RWPE1 (cell line): ENCODE measurements at regions not wholly inside any gene's neighbourhood (a gene's known extent, or its start where the extent isn't known, plus 50 kb on each side); places are given as distances from the start of the nearest gene placed in this dataset.

ENCODE experiments used
- CTCF ChIA-PET: fragments of 350-600 bp; sonication (Branson Sonifier 250); formaldehyde crosslinking; extraction: SDS; loops from one replicate; lab custom pipeline; 2021; lab: Yijun Ruan, JAX
- POLR2A ChIA-PET: fragments of 400-600 bp; formaldehyde crosslinking; extraction: SDS; loops from one replicate; lab custom pipeline; 2020; ENCODE audit warnings: antibody characterized with exemption; ENCODE audit not compliant: low non-redundant PET; lab: Yijun Ruan, JAX
- DNase-seq: peaks from one replicate; pipeline ENCODE4 v3.0.0; 2012; ENCODE audit warnings: low spot score
- H3K27ac ChIP-seq: fragments of 450-650 bp; 2 replicates; pipeline ENCODE4 v1.5.1; 2017
- TF ChIP-seq, protein P1 (sequence below): fragments of 450-650 bp; conservative IDR thresholded peaks from 2 replicates; pipeline ENCODE4 v1.5.1; 2017; ENCODE audit warnings: low read depth, mild to moderate bottlenecking

- DNase-seq, result no peak
- ChIA-PET POLR2A (no interaction called here), CTCF (no interaction called here)
- TF ChIP-seq, protein P1, sequence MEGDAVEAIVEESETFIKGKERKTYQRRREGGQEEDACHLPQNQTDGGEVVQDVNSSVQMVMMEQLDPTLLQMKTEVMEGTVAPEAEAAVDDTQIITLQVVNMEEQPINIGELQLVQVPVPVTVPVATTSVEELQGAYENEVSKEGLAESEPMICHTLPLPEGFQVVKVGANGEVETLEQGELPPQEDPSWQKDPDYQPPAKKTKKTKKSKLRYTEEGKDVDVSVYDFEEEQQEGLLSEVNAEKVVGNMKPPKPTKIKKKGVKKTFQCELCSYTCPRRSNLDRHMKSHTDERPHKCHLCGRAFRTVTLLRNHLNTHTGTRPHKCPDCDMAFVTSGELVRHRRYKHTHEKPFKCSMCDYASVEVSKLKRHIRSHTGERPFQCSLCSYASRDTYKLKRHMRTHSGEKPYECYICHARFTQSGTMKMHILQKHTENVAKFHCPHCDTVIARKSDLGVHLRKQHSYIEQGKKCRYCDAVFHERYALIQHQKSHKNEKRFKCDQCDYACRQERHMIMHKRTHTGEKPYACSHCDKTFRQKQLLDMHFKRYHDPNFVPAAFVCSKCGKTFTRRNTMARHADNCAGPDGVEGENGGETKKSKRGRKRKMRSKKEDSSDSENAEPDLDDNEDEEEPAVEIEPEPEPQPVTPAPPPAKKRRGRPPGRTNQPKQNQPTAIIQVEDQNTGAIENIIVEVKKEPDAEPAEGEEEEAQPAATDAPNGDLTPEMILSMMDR, result no peak
- H3K27ac ChIP-seq, result no peak overlapping the region
Measured at GRCh38 chr13:94952787-94953186, 240.4 kb upstream of the SOX21 start.

- TF ChIP-seq, protein P1, result no peak
- CTCF ChIA-PET, result interaction anchor here (1.4 kb wide), 1 partner anchor 14 kb away, joined by 7 read pairs; no protein-coding TSS in a partner anchor
Measured at GRCh38 chr13:94950303-94950702, 238.0 kb upstream of the SOX21 start.

DNA sequence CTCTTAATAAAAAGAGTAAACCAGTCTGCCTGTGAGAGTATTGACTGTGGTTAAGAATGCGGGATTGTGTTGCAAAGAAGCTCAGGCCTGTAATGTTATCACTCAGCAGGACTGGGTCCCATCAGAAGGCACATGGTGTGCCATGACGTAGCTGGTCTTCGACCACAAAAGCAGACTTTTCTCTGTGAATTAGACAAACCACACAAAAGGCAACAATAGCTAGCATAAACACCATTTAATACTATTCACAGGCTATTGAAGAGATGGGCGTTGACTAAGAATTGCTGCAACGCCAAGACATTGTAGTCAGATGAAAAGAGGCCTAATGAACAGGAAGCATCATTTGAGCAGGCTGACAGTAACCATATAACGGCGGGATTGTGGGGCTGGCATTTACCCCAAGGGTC is 235.6 kb upstream of the SOX21 start:
- no peak overlapping the region for H3K27ac ChIP-seq

More at GRCh38 chr13:94950303-94950702, 238.0 kb upstream of the SOX21 start:
- H3K27ac ChIP-seq, result no peak overlapping the region
- DNase-seq, result no peak
- POLR2A ChIA-PET, result no interaction called here

GRCh38 chr13:94947392-94947791 is 235.0 kb upstream of the SOX21 start:
- CTCF ChIA-PET, result no interaction called here
- H3K27ac ChIP-seq, result no peak overlapping the region
- no peak for DNase-seq
- POLR2A ChIA-PET, result no interaction called here
- TF ChIP-seq, protein P1, result no peak

More for the DNA sequence above, 235.6 kb upstream of the SOX21 start:
- TF ChIP-seq, protein P1, result no peak
- ChIA-PET POLR2A (no interaction called here), CTCF (no interaction called here)
- no peak for DNase-seq

- TF ChIP-seq, protein P1, result no peak
- ChIA-PET CTCF (interaction anchor here (0.7 kb wide), 1 partner anchor 12 kb away, joined by 4 read pairs; no protein-coding TSS in a partner anchor), POLR2A (no interaction called here)
- H3K27ac ChIP-seq, result no peak overlapping the region
- no peak for DNase-seq
Measured at GRCh38 chr13:94946039-94946438, 233.7 kb upstream of the SOX21 start.

GRCh38 chr13:94938124-94938523 is 225.8 kb upstream of the SOX21 start:
- ChIA-PET POLR2A (no interaction called here), CTCF (no interaction called here)
- no peak overlapping the region for H3K27ac ChIP-seq
- TF ChIP-seq, protein P1, result no peak
- no peak for DNase-seq
